ENCODE measurements at regions not wholly inside any gene's neighbourhood (a gene's known extent, or its start where the extent isn't known, plus 50 kb on each side); places are given as distances from the start of the nearest gene placed in this dataset.

- TF ChIP-seq SUZ12 (IDR thresholded peaks at IDR 0.05; ENCODE audit: extremely low read depth, insufficient read depth, insufficient read length) (no peak), YY1 (IDR thresholded peaks at IDR 0.05; ENCODE audit: insufficient read depth, insufficient read length) (no peak), ZNF274 (IDR thresholded peaks at IDR 0.05; ENCODE audit: low read depth, low read length) (no peak)
Observed at GRCh38 chr13:37202264-37202663, 96.8 kb upstream of the CSNK1A1L start.

Data from NT2/D1 (cell line).